Fibroblast of lung (primary cell): ENCODE measurements at regions not wholly inside any gene's neighbourhood (a gene's known extent, or its start where the extent isn't known, plus 50 kb on each side); places are given as distances from the start of the nearest gene placed in this dataset.

Experiments used
- CTCF ChIP-seq, 2 donors: IDR thresholded peaks in 1 of 2; conservative IDR thresholded peaks in 1 of 2; 1 replicate in 1 of 2; 2 replicates in 1 of 2; pipeline ENCODE4 v1.5.1; 2011 to 2012; ENCODE audit warnings: low read length in 2 of 2, control low read depth in 1 of 2, inconsistent platforms in 1 of 2, low read depth in 1 of 2, mild to moderate bottlenecking in 1 of 2
- EZH2 ChIP-seq: IDR thresholded peaks from 2 replicates; pipeline ENCODE4 v1.5.1; 2012; ENCODE audit warnings: low read length, control low read depth, mild to moderate bottlenecking; ENCODE audit errors: missing control alignments

- TF ChIP-seq CTCF (conservative IDR thresholded peaks at IDR 0.05 in 1 of 2, IDR thresholded peaks at IDR 0.05 in 1 of 2; ENCODE audit: low read depth in 1 of 2, low read length in 2 of 2) (no peak), EZH2 (no peak)
These were observed 582.4 kb upstream of the C9orf72 start for GRCh38 chr9:28155671-28156070.
